ENCODE measurements at regions not wholly inside any gene's neighbourhood (a gene's known extent, or its start where the extent isn't known, plus 50 kb on each side); places are given as distances from the start of the nearest gene placed in this dataset.

DNA sequence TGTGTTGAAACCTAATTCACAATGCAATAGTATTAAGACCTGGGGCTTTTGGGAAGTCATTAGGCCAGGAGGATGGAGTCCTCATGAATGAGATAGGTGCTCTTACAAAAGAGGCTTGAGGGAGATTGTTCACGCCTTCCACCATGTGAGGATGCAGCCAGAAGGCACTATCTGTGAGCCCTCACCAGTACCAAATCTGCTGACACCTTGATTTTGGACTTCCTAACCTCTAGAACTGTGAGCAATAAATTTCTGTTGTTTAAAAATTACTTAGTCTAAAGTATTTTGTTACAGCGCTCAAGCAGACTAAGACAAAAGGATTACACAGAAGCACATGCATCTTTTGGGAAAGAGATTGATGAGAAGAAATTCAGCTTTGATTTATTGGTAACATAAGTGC lies 232.9 kb upstream of the NR4A3 start:
- ChIA-PET POLR2A (ENCODE audit: unreplicated experiment) (no interaction called here), CTCF (no interaction called here)
- Histone ChIP-seq H3K9me3 (ENCODE audit: low read length) (no peaks in the 10 kb centered on the region), H3K4me2 (ENCODE audit: low read length) (no peak overlapping the region), H3K79me2 (ENCODE audit: low read length) (no peaks in the 10 kb centered on the region), H3K36me3 (ENCODE audit: low read depth, low read length) (no peaks in the 10 kb centered on the region), H4K20me1 (ENCODE audit: low read length) (no peaks in the 10 kb centered on the region), H3K9me2 (replicated peaks; ENCODE audit: low read length) (no peaks in the 10 kb centered on the region), H3K9ac (ENCODE audit: low read length) (no peak overlapping the region), H3K4me1 (ENCODE audit: insufficient read depth, low read length) (no peaks in the 10 kb centered on the region), H3K27me3 (ENCODE audit: low read length) (no peaks in the 10 kb centered on the region; the same call in 1 of the 2 replicates), H2AFZ (ENCODE audit: low read length) (no peak overlapping the region), H3K27ac (ENCODE audit: low read length) (no peak overlapping the region), H3K4me3 (ENCODE audit: low read length) (no peak overlapping the region), H3F3A (ENCODE audit: low read length, unreplicated experiment) (no peaks in the 10 kb centered on the region)
- TF ChIP-seq EZH2 (IDR thresholded peaks at IDR 0.05; ENCODE audit: low read length, unreplicated experiment) (no peak), EZH2phosphoT487 (IDR thresholded peaks at IDR 0.05; ENCODE audit: borderline replicate concordance, low read length) (no peak)
- TF ChIP-seq, protein P1, sequence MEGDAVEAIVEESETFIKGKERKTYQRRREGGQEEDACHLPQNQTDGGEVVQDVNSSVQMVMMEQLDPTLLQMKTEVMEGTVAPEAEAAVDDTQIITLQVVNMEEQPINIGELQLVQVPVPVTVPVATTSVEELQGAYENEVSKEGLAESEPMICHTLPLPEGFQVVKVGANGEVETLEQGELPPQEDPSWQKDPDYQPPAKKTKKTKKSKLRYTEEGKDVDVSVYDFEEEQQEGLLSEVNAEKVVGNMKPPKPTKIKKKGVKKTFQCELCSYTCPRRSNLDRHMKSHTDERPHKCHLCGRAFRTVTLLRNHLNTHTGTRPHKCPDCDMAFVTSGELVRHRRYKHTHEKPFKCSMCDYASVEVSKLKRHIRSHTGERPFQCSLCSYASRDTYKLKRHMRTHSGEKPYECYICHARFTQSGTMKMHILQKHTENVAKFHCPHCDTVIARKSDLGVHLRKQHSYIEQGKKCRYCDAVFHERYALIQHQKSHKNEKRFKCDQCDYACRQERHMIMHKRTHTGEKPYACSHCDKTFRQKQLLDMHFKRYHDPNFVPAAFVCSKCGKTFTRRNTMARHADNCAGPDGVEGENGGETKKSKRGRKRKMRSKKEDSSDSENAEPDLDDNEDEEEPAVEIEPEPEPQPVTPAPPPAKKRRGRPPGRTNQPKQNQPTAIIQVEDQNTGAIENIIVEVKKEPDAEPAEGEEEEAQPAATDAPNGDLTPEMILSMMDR (conservative IDR thresholded peaks at IDR 0.05; ENCODE audit: low read depth, low read length): no peak
- no peak for DNase-seq
- BruUV-seq (replicated peaks): no TSS peak
- ATAC-seq: no peak
- intact Hi-C loops (cut with micrococcal nuclease): no loop called here

DNA sequence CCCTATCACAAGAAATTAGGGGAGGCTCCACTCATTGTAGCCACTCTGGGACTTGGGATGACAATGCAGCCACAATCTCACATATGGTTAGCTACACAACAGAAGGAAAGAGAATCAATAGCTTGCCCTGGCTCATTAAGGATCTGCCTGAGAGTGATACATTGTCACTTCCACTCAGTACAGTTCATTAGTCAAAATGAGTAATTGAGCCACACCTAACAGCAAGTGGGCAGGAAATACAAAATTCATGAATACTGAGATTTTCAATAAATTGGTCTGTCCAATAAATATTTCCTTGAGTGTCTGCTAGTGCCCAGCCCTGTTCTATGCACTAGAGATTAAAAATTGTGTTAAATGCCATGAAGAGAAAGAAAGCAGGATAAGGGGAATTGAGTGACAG lies 231.3 kb upstream of the NR4A3 start:
- Histone ChIP-seq H3F3A (ENCODE audit: low read length, unreplicated experiment) (no peaks in the 10 kb centered on the region), H3K36me3 (ENCODE audit: low read depth, low read length) (no peaks in the 10 kb centered on the region), H3K4me1 (ENCODE audit: insufficient read depth, low read length) (no peaks in the 10 kb centered on the region), H3K9me2 (replicated peaks; ENCODE audit: low read length) (no peaks in the 10 kb centered on the region), H3K4me2 (ENCODE audit: low read length) (no peak overlapping the region), H3K9me3 (ENCODE audit: low read length) (no peaks in the 10 kb centered on the region), H3K79me2 (ENCODE audit: low read length) (no peaks in the 10 kb centered on the region), H3K9ac (ENCODE audit: low read length) (no peak overlapping the region), H2AFZ (ENCODE audit: low read length) (no peak overlapping the region), H4K20me1 (ENCODE audit: low read length) (no peaks in the 10 kb centered on the region), H3K27me3 (ENCODE audit: low read length) (no peaks in the 10 kb centered on the region; the same call in 1 of the 2 replicates), H3K4me3 (ENCODE audit: low read length) (no peak overlapping the region), H3K27ac (ENCODE audit: low read length) (no peak overlapping the region)
- no peak for ATAC-seq
- TF ChIP-seq, protein P1 (conservative IDR thresholded peaks at IDR 0.05; ENCODE audit: low read depth, low read length): no peak
- TF ChIP-seq EZH2 (IDR thresholded peaks at IDR 0.05; ENCODE audit: low read length, unreplicated experiment) (no peak), EZH2phosphoT487 (IDR thresholded peaks at IDR 0.05; ENCODE audit: borderline replicate concordance, low read length) (no peak)
- intact Hi-C loops (cut with micrococcal nuclease): no loop called here
- BruUV-seq (replicated peaks): no TSS peak
- DNase-seq: no peak
- POLR2A ChIA-PET (ENCODE audit: unreplicated experiment): no interaction called here
- CTCF ChIA-PET: no interaction called here

DNA sequence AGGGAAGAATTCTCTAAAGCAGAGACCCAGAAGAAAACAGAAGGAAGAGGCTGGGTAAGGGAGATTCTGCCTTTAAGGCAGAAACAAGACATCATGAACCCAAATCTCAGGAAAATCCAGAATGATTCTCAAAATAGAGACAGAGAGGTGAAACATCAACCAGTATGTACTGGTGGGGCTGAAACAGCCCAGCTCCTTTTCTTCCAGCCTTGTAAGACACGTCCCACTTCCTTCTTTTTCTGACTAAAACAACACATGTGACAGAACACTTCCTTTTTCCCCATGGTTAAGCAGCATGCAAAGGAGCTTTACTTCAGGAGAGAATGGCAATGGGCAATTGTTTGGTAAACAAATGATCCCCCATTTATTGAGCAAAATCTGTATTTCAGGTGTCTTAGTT lies 230.8 kb upstream of the NR4A3 start:
- no peaks in the 10 kb centered on the region for H3K36me3 ChIP-seq (ENCODE audit: low read depth, low read length)
- TF ChIP-seq EZH2 (IDR thresholded peaks at IDR 0.05; ENCODE audit: low read length, unreplicated experiment) (no peak), EZH2phosphoT487 (IDR thresholded peaks at IDR 0.05; ENCODE audit: borderline replicate concordance, low read length) (no peak)
- TF ChIP-seq, protein P1 (conservative IDR thresholded peaks at IDR 0.05; ENCODE audit: low read depth, low read length): no peak
- no peak overlapping the region for H3K9ac ChIP-seq (ENCODE audit: low read length)
- no peaks in the 10 kb centered on the region for H3K9me2 ChIP-seq (replicated peaks; ENCODE audit: low read length)
- H3K27ac ChIP-seq (ENCODE audit: low read length): no peak overlapping the region
- no peaks in the 10 kb centered on the region; the same call in 1 of the 2 replicates for H3K27me3 ChIP-seq (ENCODE audit: low read length)
- no peaks in the 10 kb centered on the region for H3K9me3 ChIP-seq (ENCODE audit: low read length)
- no peak overlapping the region for H2AFZ ChIP-seq (ENCODE audit: low read length)
- CTCF ChIA-PET: no interaction called here
- intact Hi-C loops (cut with micrococcal nuclease): no loop called here
- H3K4me2 ChIP-seq (ENCODE audit: low read length): no peak overlapping the region
- no peaks in the 10 kb centered on the region for H3K4me1 ChIP-seq (ENCODE audit: insufficient read depth, low read length)
- H3K4me3 ChIP-seq (ENCODE audit: low read length): no peak overlapping the region
- H3K79me2 ChIP-seq (ENCODE audit: low read length): no peaks in the 10 kb centered on the region
- no peaks in the 10 kb centered on the region for H4K20me1 ChIP-seq (ENCODE audit: low read length)
- BruUV-seq (replicated peaks): no TSS peak
- DNase-seq (no peak), ATAC-seq (no peak)
- no peaks in the 10 kb centered on the region for H3F3A ChIP-seq (ENCODE audit: low read length, unreplicated experiment)
- POLR2A ChIA-PET (ENCODE audit: unreplicated experiment): no interaction called here

Measured in PC-3 (cell line).